Neural crest cell (in vitro differentiated cells): ENCODE measurements at regions not wholly inside any gene's neighbourhood (a gene's known extent, or its start where the extent isn't known, plus 50 kb on each side); places are given as distances from the start of the nearest gene placed in this dataset.

Experiments used
- DNase-seq: peaks from one replicate; pipeline ENCODE4 v3.0.0; 2021; ENCODE audit warnings: low read depth, mixed read lengths, low spot score
- H3K27ac Mint-ChIP-seq: one replicate; pipeline ENCODE4 v1.8.0; 2021; ENCODE audit warnings: mild to moderate bottlenecking, mixed read lengths; ENCODE audit not compliant: unreplicated experiment
- H3K27me3 Mint-ChIP-seq: 2 replicates; pipeline ENCODE4 v1.8.0; 2021; ENCODE audit warnings: low read depth, mild to moderate bottlenecking, mixed read lengths
- H3K36me3 Mint-ChIP-seq: 2 replicates; pipeline ENCODE4 v1.8.0; 2021; ENCODE audit warnings: low read depth, mild to moderate bottlenecking, mixed read lengths
- H3K4me1 Mint-ChIP-seq: 2 replicates; pipeline ENCODE4 v1.8.0; 2021; ENCODE audit warnings: mixed read lengths
- H3K4me3 Mint-ChIP-seq: one replicate; pipeline ENCODE4 v1.8.0; 2021; ENCODE audit warnings: mild to moderate bottlenecking, mixed read lengths
- H3K9me3 Mint-ChIP-seq: 2 replicates; pipeline ENCODE4 v1.8.0; 2021; ENCODE audit warnings: mixed read lengths
- TF ChIP-seq, protein P1 (sequence below): fragments of 200-600 bp; sonication (generic); conservative IDR thresholded peaks from 2 replicates; pipeline ENCODE4 v1.5.0; 2021; ENCODE audit warnings: antibody characterized with exemption, mild to moderate bottlenecking

DNA sequence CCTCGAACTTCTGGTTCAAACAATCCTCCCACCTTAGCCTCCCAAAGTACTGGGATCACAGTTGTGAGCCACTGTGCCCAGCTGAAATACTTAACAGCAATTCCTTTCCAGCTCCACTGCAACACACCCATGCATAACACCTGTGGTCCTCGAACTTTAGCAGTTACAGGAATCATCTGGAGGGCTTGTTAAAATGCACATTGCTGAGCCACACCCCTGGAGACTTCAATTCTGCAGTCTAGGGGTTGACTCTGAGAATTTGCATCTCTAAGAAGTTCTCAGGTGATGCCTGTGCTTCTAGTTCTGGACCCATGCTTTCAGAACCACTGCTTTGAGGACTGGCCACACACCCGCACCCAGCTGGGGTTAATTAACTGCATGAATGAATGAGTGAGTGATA is 53.1 kb upstream of the UBL3 start:
- Mint-ChIP-seq H3K4me3 (no peak overlapping the region), H3K9me3 (peaks cover 12% of the 10 kb centered on the region), H3K27ac (no peak overlapping the region), H3K4me1 (peaks cover 8% of the 10 kb centered on the region), H3K27me3 (no peaks in the 10 kb centered on the region), H3K36me3 (peaks cover 4% of the 10 kb centered on the region)
- TF ChIP-seq, protein P1, sequence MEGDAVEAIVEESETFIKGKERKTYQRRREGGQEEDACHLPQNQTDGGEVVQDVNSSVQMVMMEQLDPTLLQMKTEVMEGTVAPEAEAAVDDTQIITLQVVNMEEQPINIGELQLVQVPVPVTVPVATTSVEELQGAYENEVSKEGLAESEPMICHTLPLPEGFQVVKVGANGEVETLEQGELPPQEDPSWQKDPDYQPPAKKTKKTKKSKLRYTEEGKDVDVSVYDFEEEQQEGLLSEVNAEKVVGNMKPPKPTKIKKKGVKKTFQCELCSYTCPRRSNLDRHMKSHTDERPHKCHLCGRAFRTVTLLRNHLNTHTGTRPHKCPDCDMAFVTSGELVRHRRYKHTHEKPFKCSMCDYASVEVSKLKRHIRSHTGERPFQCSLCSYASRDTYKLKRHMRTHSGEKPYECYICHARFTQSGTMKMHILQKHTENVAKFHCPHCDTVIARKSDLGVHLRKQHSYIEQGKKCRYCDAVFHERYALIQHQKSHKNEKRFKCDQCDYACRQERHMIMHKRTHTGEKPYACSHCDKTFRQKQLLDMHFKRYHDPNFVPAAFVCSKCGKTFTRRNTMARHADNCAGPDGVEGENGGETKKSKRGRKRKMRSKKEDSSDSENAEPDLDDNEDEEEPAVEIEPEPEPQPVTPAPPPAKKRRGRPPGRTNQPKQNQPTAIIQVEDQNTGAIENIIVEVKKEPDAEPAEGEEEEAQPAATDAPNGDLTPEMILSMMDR: no peak
- no peak for DNase-seq

GRCh38 chr13:29902632-29903305 is 52.4 kb upstream of the UBL3 start:
- TF ChIP-seq, protein P1: no peak
- Mint-ChIP-seq H3K27ac (no peak overlapping the region), H3K27me3 (no peaks in the 10 kb centered on the region), H3K36me3 (peaks cover 4% of the 10 kb centered on the region), H3K4me3 (no peak overlapping the region), H3K9me3 (peaks cover 12% of the 10 kb centered on the region), H3K4me1 (peaks cover 5% of the 10 kb centered on the region)
- no peak for DNase-seq

GRCh38 chr13:29901710-29902631 is 51.6 kb upstream of the UBL3 start:
- Mint-ChIP-seq H3K36me3 (peaks cover 4% of the 10 kb centered on the region), H3K27me3 (no peaks in the 10 kb centered on the region), H3K4me3 (no peak overlapping the region), H3K4me1 (peaks cover 7% of the 10 kb centered on the region), H3K27ac (no peak overlapping the region), H3K9me3 (peaks cover 12% of the 10 kb centered on the region)
- DNase-seq: no peak
- TF ChIP-seq, protein P1: no peak
